ENCODE measurements at regions not wholly inside any gene's neighbourhood (a gene's known extent, or its start where the extent isn't known, plus 50 kb on each side); places are given as distances from the start of the nearest gene placed in this dataset.

DNA sequence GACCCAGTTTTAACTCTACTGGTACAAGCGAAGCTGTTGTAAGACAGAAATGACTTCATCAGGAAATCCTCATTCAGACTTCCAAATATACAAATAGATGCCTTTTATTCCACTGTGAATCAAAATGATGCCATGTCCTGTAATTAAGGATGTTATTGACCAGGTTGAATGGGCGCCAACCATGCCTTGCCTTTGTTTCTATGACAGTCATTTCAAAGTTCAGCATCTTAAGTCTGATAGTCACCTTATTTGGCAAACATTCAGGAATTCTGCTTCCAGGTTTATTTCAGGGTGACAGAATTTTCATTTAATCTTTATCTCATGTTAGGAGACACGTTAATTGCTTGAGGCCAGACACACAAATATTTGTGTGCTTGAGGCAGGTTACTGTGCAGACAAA lies 592.8 kb upstream of the JAG1 start:
- TF ChIP-seq SP1 (IDR thresholded peaks at IDR 0.05; ENCODE audit: low read depth) (no peak), EZH2 (IDR thresholded peaks at IDR 0.05) (no peak), ZNF274 (IDR thresholded peaks at IDR 0.05; ENCODE audit: low read depth, low read length) (no peak), POLR2AphosphoS5 (IDR thresholded peaks at IDR 0.05; ENCODE audit: low read depth, low read length) (no peak)
- TF ChIP-seq, protein P1, sequence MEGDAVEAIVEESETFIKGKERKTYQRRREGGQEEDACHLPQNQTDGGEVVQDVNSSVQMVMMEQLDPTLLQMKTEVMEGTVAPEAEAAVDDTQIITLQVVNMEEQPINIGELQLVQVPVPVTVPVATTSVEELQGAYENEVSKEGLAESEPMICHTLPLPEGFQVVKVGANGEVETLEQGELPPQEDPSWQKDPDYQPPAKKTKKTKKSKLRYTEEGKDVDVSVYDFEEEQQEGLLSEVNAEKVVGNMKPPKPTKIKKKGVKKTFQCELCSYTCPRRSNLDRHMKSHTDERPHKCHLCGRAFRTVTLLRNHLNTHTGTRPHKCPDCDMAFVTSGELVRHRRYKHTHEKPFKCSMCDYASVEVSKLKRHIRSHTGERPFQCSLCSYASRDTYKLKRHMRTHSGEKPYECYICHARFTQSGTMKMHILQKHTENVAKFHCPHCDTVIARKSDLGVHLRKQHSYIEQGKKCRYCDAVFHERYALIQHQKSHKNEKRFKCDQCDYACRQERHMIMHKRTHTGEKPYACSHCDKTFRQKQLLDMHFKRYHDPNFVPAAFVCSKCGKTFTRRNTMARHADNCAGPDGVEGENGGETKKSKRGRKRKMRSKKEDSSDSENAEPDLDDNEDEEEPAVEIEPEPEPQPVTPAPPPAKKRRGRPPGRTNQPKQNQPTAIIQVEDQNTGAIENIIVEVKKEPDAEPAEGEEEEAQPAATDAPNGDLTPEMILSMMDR (IDR thresholded peaks at IDR 0.05 in 2 of 3, conservative IDR thresholded peaks at IDR 0.05 in 1 of 3; ENCODE audit: borderline replicate concordance in 1 of 3, insufficient read depth in 1 of 3, low read depth in 2 of 3, low read length in 2 of 3) = no peak
